Activated CD4-positive, alpha-beta T cell treated with anti-CD3 and anti-CD28 coated beads, Interleukin-2, Interleukin-4, amounts not matched to agents 100 ng/mL and 50 ng/mL, durations not matched to agents 16 hours and 8 hours (primary cell): ENCODE measurements at regions not wholly inside any gene's neighbourhood (a gene's known extent, or its start where the extent isn't known, plus 50 kb on each side); places are given as distances from the start of the nearest gene placed in this dataset.
"Not testable (repeated sequence)": the region's sequence is repeated elsewhere in the genome, so short reads cannot be mapped to it uniquely, and the experiment has no call there.

Experiments
- DNase-seq: peaks from one replicate; pipeline ENCODE4 v3.0.0-alpha.2; 2020; ENCODE audit warnings: low spot score

DNA sequence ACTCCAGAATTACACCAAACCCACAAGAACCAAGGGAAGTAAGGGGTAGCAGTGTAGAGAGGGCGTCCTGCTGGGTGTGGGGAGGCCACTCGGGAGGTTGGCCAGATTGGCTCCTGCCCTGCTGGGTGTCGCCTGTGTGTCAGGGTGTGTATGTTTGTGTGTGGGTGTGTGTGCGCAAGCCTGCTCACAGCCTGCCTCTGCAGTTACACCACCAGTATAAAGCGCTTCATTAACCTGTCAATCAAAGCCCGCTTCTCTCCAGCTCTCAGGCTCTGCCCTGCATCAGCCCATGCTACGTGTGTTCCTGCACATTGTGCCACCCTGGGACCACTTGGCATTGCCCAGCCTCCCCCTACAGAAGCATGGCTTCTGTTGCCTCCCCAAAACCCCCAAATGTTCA lies 83.3 kb upstream of the PAX2 start:
- no peak for DNase-seq

DNA sequence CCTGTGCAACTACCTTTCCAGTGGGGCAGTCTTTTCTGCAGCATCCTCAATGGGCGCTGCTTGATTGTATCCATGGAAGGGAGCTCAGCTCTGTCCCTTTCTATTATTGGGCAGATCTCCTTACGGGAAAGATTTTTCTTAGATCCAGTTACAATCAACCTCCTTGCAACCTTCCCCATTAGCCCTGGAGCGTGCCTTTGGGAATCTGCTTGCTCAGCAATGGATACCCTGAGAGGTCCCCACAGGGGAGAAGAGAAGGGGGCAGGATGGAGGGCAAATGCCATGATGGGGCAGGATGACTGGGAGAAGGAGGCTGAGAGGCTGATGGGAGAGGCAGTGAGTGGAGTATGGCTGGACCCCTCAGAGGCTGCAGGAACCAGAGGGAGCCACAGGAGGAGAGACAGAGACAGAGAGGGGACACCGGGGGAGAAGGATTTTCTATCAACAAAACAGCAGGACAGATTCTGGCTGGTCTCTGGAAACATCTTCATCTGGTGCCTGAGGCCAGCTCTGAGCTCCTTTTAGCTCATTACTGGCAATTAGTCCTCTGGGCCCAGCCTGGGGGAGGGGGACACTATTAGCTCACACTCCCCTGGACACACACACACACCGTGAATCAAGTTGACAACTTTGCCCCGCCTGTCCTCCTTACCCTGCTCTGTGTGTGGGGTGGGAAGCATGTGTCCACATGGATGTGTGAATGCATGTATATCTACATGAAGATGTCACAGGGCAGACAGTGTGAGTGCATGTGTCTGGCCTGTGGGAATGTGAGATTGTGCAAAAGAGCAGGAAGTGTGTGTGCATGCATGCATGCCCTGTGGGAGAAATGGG lies 80.8 kb upstream of the PAX2 start:
- DNase-seq, result no peak

DNA sequence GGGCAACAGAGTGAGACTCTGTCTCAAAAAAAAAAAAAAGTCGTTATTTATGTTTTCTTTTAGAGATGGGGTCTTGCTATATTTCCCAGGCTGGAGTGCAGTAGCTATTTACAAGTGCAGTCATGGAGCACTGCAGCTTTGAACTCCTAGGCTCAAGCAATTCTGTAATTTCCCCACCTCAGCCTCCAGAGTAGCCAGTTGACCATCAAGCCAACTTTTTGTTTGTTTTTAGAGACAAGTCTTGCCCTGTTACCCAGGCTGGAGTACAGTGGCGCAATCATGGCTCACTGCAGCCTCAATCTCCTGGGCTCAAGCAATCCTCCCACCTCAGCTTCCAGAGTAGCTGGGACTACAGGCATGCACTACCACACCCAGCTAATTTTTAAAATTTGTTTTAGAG lies 78.7 kb upstream of the PAX2 start:
- DNase-seq, result not testable (repeated sequence)

DNA sequence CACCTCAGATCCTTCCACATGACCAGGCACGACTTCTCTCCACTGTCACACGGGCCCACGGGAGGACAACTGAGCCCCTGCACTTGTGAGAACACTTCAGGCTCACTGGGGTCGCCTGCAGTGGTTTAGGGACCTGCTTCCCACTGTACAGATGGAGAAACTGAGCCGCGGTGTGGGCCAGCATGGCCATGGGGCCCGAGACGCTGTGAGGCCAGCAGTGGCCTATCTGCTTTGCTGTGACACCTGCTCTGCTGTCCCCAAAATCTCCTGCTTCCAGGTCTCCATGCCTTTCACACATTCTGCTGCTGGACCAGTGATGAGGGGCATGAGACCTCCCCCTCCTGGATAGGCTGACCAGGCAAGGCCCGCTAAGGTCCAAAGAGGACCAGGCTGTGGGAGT lies 75.8 kb upstream of the PAX2 start:
- DNase-seq, result no peak

DNA sequence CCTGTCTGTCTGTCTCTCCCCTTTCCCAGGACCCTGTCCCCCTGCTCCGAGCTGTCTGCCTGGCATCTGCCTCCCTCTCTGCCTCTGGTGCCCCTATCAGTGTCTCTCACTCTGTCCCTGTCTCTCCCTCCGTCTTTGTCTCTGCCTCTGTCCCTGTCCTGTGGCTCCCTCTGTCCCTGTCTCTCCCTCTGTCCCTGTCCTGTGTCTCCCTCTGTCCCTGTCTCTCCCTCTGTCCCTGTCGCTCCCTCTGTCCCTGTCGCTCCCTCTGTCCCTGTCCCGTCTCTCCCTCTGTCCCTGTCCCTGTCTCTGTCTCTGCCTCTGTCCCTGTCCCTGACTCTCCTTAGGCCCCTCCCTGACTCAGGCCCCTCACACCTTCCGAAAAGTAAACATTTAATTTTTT lies 75.0 kb upstream of the PAX2 start:
- no peak for DNase-seq

DNA sequence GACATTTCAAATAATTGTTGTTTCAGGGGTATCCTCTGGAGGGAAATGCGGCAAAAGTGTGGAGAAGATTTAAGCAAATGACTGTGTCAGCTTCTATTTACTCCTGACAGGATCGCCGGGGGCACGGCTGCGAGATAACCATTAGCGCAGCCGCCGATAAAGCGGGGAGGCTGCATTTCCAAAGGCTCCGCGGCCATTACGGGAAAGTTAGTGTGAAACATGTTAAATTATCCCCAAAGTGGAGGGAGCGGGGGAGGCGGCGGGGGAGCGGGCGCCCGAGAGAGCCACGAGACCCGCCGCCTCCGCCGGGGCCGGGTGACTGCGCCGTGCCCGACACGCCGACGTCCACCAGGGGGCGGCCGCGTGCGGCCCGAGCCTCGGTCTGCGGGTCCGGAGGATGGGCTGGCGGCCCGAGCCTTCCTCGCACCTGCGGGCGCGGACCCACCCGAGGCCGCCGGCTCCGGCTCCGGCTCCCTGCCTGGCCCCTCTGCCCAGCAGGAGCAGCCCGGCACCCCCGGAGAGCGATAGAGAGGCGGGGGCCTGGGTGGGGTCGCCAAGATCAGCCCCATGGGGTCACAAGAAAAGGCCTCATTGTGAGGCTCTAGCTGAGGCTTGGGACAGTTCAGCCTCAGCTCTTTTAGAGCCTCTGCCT lies 74.4 kb upstream of the PAX2 start:
- DNase-seq, result peak; percentile 66

DNA sequence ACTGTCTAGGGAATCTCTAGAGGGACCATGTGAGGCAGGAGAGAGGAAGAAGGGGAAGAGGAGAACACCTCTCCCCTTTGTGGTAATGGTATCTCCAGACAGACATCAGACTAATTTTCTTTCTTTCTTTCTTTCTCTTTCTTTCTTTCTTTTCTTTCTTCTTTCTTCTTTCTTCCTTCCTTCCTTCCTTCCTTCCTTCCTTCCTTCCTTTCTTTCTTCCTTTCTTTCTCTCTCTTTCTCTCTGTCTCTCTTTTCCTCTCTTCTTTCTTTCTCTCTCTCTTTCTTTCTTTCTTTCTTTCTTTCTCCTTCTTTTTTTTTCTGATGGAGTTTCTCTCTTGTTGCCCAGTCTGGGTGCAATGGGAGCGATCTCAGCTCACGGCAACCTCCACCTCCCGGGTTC lies 73.2 kb upstream of the PAX2 start:
- no peak for DNase-seq

DNA sequence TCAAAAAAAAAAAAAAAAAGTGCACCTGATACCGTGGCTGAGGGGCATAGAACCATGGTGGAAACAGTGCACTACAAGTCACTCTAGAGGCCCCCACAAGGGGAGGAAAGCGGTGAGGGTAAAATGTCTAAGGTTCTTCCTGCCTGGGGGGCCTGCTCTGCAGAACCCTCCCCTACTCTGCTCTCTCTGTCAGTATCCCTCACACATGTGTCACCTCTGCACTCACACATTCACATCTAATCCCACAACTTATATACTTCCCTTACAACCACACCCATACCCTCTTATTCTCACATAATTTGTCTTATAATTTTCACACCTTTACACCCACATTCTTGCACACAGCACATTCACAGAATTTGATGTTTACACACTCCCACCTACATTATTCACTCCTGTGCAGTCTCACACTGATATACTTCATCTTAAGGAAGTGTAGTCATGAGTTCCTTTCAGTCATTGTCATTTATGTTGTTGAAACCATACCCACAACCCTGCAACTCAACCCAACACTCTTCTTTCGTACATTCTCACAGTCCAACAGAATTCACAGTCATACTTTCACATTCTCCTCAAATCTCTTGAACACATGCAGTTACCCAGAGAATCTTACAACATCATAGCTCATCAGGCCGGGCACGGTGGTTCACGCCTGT lies 68.0 kb upstream of the PAX2 start:
- no peak for DNase-seq

DNA sequence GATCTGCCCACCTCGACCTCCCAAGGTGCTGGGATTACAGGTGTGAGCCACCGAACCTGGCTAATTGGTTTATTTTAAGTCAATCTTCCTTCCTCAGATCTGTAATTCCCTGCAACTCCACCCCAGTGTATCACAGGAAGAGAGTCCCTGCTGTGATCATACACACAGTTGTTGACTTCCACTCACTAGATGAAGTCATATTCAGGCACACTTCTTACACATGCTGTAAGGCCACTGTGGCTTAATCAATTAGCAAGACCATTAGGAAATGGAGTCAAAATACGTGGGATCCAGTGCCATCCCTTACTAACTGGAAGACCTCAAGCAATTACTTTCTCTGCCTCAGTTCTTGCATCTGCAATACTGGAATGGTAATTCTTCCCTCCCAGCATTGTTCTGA lies 66.1 kb upstream of the PAX2 start:
- DNase-seq, result no peak

DNA sequence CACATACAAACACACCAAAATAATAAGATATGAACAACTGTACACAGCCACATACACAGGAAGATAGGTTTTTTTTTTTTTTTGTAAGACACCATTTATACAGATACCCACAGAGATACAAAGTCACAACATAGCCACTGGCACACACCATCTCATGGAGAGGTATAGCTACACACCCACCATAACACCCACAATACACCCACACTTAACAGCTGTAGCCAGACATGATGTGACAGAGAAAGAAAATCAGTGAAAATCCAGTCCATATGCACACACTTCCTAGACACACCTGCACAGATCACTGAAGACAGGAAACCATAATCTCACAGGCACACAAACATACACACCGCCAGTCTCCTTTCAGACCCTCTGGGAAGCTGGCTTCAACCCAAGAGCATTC lies 62.4 kb upstream of the PAX2 start:
- no peak for DNase-seq

DNA sequence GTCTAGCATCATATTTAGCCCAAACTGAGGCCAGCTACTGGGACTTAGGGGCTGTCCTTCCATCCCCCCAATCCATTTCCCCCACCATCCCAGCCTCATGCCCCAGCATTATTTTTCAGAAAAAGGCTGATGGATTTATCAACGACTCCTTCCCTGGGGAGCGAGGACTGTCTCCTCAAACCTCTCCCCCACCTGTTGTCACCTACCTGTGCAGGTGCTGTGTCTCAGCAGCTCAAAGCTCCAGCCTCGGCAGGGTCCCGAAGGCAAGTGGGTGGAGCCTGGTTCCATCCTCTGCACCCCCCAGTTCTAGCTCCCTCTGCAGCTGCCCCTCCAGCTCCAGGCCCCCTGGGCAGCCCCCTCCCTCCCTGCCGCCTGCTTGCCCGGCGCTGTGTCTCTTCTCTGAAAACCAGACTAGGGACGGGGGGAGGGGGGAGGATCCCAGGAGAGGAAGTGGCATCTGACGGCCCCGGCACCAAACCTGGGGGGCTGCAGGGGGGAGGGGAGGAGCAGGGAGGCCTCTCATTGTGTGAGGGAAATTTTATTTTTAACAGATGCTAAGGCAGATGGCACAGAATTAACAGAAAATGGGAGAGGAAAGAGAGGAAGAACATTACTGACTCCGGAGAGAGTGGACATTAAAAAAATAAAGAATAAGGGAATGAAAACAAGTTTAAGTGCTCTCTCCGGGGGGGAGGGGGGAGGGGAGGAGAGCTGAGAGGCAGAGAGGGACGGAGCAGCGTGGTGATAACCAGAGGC lies 61.7 kb upstream of the PAX2 start:
- no peak for DNase-seq

DNA sequence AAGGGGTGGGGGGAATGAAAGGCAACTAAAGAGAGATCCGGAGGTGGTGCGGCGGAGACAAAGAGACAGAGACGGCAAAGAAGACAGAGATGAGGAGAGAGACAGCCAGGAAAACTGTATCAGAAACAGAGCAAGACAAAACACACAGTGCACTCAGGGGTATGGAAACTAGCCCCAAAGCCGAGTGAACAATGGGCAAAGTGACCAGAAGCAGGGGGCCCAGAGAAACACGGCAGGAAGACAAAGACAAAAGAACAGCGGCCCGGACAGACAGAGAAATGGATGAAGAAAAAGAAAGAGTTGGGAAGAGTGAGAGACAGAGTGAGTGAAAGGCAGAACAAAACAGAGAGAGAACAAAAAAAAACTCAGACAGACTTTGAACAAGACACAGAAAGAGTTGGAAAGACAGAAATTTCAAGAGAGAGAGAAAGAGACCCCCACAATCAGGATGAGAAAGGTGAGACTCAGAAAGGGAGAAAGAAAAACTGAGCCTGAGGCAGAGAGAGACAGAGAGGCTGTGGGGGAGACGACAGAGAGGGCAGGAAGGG lies 60.6 kb upstream of the PAX2 start:
- DNase-seq, result no peak

DNA sequence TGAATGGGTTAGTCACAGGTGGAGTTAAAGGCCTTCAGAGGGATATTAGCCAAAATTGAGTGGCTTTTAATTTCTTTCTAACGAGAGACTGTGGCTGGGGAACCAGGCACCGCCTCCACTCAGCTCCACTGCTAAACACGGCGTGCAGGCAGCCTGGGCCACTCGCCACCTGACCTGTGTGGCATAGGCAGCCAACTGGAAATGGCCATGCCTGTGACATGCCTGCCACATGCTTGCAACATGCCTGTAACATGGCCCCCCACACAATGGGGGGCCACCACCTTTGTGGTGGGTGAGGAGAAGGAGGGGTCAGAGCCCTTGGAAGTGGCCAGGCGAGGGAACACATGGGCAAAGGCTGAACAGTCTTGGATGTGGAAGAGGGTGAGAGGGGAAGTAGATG lies 60.1 kb upstream of the PAX2 start:
- no peak for DNase-seq

DNA sequence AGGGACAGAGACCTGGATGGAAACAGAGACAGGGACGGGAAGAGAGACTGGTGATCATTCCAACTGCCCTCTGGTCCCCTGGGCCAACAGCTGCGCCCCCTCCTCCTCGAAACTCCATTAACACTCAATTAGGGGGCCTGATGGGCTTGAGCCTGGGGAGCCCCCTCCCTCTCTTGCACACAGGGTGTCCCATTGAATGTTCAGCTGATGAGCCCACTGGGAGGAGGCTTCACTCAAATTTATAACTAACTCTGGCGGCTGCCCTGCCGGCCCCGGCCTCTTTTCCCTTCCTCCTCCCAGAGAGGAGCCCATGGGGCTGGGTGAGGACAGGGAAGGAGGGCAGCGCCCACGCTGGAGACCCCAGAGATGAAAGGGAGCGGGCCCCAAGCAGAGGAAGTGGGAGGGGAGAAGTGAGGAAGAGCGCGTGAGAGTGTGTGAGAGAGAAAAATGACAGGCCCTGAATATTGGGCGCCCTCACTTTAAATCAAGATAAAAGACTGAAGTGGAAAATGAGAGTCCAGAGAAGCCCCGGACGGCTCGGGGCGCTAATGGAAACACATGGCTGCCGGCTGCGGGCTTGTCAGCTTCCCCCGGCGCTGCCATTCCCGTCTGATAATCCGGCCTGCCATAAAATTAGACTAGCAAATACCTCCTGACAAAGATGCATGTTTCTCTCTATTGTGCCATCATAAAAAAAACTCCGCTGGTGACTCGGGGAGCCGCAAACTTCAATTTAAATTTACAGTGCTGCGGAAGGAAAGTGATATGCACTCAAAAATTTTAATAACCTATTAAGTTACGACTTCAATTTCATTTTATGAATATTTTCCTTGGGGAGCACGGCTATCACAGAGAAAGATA lies 58.0 kb upstream of the PAX2 start:
- no peak for DNase-seq

DNA sequence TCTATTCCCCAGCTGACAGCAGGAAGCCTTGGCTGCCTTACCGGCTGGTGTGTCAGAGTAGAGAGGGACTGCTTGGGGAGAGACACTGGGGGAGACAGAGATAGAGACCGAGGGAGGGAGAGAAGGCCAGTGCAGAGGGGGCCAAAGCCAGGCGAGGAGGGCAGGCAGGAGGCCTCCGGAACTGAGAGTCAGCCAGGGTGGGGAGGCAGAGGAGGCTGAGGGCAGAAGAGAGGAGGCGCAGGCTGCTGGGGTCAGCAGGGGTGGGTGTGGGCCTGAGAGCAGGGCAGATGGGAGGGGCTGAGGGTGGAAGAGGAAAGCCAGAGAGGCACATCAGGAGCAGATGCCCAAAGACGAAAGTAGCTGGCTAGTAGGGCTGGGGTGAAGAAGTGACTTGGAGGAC lies 57.2 kb upstream of the PAX2 start:
- no peak for DNase-seq

DNA sequence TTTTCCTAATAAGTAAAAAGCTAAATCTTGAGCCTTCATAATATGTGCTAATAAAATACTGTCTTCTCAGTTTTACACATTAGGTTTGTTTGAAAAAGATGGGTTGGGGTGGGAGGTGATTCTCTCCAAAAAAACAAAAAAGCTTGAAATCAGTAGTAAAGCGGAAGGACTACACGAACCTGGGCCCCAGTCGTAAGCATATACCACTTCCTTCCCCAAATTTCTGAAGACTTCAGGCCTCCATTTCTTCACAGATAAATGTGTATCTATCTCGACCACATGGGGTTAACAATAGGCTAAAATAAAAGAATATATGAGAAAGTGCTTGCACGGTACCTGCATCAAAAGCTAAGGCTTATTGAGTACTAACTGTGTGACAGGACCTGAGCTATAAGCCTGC lies 51.6 kb upstream of the PAX2 start:
- DNase-seq, result no peak
